Endothelial cell of hepatic sinusoid (primary cell): ENCODE measurements at regions not wholly inside any gene's neighbourhood (a gene's known extent, or its start where the extent isn't known, plus 50 kb on each side); places are given as distances from the start of the nearest gene placed in this dataset.
"Not testable (repeated sequence)": the region's sequence is repeated elsewhere in the genome, so short reads cannot be mapped to it uniquely, and the experiment has no call there.

Experiments used
- in situ Hi-C: cut with HindIII; loops from 2 replicates; pipeline ENCODE4 v1.10.0; 2017; ENCODE audit warnings: low sequenced_read_pairs

- in situ Hi-C loops = no loop called here
These were observed 77.0 kb upstream of the CYP1B1 start for GRCh38 chr2:38152913-38153312.

DNA sequence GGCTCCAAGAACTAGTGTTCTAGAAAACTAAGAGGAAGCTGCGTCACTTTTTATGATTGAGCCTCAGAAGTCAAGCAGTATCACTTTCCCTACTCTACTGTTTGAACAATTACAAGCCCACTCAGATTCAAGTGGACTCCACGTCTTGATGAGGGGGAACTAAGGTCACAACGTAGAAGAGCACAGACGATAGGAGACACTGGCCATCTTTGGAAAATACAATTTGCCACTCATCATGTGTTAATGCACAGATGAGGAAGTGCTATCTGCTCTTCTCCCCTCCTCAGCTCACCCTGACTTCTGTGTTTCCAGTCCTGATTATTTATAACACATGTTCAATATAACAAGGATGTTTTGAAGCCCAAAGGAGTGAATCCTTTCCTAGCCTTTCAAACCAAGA is 76.1 kb upstream of the CYP1B1 start:
- in situ Hi-C loops = no loop called here

- in situ Hi-C loops = no loop called here
These were observed 73.6 kb upstream of the CYP1B1 start for GRCh38 chr2:38149531-38149930.

DNA sequence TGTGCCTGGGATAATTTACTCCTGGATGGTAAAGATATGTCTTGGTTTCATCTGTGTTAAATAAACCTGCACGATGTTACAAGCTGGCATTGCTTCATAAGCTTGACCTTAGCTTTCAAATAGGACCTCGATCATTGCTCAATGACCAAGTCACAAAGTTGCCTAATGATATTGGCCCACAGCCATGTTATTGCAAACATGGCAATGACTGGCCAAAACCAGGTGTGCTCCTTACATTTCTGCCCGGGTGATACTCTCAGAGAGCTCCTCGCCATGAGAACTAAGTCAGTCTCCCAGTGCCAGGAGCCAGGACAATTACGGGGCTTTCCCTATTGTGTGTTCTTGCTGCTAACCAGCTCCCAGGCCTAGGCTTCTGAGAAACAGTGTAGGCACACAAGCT is 72.5 kb upstream of the CYP1B1 start:
- in situ Hi-C loops = no loop called here

DNA sequence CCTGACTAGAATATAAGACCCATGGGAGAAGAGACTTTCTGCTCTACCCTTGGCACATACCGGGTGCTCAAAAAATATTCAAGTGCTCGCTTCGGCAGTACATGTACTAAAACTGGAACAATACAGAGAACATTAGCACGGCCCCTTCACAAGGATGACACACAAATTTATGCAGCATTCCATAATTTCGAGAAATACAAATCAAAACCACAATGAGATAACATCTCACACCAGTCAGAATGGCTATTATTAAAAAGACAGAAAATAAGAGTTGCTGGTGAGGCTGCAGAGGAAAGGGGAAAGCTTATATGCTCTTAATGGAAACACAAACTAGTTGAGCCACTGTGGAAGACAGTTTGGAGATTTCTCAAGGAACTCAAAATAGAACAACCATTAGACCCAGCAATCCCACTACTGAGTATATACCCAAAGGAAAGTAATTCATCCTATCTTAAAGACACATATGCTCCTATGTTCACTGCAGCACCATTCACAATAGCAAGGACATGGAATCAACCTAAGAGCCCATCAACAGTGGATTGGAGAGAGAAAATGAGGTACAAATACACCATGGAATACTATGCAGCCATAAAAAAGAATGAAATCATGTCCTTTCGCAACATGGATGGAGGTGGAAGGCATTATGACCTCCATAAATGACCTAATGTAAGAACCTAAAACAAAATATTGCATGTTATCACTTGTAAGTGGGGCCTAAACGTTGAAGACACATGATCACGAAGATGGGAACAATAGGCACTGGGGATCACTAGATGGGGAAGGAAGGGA is 71.6 kb upstream of the CYP1B1 start:
- in situ Hi-C loops = no loop called here

GRCh38 chr2:38146907-38147307 is 71.0 kb upstream of the CYP1B1 start:
- in situ Hi-C loops = no loop called here

DNA sequence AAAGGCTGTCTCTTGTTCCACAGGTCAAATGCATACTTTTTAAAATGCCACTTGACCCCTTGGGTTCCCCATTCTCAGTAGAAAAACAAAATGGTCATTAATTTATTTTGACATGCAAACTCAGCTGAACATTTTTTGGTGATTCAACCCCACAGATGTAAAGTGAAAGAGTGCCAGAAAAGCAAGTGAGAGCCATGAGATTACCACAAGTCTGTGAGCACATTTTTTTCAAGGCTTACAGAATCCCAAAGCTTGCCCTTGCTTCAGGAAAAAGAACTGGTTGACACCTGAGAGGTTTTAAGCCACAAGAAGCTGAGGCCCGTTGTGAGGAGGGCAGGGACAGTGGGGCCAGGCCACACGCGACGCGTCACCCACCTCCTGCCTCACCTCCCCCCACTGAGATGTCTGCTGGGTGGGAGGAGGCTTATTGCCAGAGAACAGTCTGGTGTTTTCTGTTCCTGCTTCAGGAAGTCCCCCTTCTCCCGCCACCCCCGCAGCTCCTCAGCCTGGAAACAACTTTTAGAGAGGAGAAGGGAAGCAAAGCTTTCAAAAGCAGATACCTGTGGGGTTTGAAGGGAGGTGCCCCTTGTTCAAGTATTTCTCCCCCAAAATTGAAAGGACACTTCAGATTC is 70.4 kb upstream of the CYP1B1 start:
- in situ Hi-C loops = no loop called here

DNA sequence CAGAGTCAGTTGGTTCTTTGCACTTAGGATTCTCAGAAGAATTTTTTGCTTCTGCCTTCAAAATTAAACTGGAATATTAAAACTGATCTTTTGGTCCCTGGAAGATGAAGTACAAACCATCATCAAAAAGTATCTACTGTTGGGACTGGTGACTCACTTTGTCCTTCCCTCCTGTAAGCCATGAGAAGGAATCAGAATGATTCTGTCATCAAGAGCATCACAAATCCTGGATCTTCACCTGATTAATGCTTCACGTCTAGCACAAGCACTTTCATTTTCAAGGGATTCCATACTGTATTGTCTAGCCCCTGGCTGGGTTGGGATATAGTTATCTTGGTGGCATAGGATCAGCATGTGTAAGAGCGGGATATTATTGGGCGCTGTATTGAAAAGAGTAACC is 69.3 kb upstream of the CYP1B1 start:
- in situ Hi-C loops = no loop called here

DNA sequence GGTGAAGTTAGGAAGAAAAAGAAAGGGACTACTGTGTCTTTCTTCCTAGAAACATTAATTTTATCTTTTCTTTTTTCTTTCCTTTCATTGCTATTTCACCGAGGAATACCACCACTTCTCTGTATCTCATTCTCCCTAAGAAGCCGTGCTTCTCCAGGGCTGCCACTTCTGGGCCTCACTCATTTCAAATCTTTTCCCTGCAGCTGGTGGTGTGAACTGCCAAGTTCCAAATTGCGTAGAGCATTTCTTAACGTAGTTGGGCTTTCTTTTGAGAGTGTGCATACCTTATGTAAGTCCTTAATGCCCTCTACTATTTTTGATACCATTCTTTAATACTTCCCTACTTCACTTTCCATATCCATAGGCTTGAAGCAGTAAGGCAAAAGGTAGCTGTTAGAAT is 66.7 kb upstream of the CYP1B1 start:
- in situ Hi-C loops = no loop called here

DNA sequence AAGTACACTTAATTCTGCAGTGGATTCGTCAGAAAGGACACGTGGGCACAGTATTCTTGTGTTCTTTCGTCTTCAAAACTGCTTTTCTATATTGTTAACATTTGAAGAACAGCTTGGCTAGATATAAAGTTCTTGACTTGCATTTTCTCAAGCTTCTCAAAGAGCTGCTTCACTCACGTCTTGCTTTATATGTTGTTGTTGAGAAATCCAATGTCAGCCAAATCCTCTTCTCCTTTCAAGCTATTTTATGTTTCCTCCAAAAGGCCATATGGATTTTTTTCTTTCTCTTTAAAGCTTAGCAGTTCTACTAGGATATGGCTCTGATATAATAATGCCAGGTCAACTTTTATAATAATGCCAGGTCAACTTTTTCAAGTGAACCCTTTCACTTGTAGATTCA is 65.5 kb upstream of the CYP1B1 start:
- in situ Hi-C loops = no loop called here

- in situ Hi-C loops = no loop called here
These were observed 63.0 kb upstream of the CYP1B1 start for GRCh38 chr2:38138996-38139395.

DNA sequence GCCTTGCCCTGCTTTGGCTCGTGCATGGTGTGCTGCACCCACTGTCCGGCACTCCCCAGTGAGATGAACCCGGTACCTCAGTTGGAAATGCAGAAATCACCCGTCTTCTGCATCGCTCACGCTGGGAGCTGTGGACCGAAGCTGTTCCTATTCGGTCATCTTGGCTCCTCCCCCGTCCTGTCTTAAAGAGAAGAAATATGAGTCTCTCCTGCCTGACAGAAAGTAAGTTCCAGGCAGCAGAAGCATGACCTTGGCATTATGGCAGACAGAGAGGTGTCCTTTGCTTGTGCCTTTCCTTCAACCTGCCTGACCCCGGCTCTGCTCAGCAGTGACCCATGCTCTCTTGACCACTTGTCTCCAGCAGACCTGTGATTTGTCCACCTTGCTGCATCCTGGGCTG is 62.5 kb upstream of the CYP1B1 start:
- in situ Hi-C loops = no loop called here

DNA sequence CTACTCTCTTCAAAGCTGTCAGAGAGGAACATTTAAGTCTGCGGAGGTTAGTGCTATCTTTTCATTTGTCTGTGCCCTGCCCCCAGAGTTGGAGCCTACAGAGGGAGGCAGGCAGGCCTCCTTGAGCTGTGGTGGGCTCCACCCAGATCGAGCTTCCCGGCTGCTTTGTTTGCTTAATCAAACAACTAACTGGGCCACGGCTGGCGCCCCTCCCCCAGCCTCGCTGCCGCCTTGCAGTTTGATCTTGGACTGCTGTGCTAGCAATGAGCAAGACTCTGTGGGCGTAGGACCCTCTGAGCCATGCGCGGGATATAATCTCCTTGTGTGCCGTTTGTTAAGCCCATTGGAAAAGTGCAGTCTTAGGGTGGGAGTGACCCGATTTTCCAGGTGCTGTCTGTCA is 62.0 kb upstream of the CYP1B1 start:
- in situ Hi-C loops = not testable (repeated sequence)

DNA sequence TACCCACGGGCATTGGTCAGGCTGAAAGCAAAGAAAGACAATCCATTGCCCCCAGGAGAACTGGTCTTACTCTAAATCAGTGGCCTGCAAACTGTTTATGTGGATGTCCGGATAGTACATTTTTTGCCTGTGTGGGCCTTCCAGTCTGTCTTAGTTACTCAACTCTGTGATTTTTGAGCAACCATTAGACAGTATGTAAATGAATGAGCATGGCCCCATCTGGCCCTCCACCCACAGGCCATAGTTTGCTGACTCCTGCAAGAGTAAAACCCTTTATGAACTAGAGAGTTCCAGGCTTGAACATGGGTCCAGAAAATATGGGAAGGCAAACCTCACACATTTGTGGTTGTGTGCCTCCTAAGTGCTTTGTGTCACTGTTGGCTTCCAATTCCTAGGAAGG is 55.7 kb upstream of the CYP1B1 start:
- in situ Hi-C loops = no loop called here

DNA sequence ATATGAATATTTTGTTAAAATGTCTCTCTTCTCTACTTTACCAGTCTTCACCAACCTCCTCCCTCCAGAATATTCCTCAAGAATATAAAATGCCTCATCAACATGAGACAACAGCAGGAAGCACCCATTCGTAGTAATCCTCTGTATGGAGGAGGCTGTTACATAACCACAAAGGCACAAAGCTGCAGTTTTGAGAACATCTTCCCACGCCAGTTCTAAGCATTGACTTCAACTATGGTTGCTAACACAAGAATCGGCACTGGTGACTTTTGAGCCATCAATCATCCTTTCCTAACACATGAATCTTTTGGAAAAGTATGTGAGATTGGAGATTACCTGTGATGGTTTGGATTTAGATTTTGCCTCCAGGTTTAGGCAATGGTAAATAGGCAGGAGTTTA is 54.9 kb upstream of the CYP1B1 start:
- in situ Hi-C loops = no loop called here

- in situ Hi-C loops = no loop called here
These were observed 54.0 kb upstream of the CYP1B1 start for GRCh38 chr2:38129987-38130386.

GRCh38 chr2:38129481-38129880 is 53.5 kb upstream of the CYP1B1 start:
- in situ Hi-C loops = no loop called here

DNA sequence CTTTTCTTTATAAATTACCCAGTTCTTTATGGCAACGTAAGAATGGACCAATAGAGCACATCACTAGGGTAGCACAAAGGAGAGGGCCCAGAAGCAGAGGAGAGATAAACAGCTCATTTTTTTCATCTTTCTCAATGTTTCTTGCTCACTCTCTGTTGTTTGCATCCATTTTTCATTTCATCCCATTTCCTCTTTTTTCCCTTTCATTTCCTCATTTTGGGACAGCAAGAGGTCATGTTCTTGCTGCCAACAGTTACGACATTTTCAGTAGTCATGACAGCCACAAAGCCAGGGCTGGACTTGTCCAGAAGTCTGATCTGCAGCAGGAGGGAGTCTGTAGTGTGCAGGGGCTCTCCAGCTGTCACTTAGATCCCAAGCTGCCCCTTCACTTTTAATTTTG is 52.7 kb upstream of the CYP1B1 start:
- in situ Hi-C loops = no loop called here

GRCh38 chr2:38127277-38127676 is 51.3 kb upstream of the CYP1B1 start:
- in situ Hi-C loops = no loop called here

- in situ Hi-C loops = no loop called here
These were observed 49.9 kb upstream of the CYP1B1 start for GRCh38 chr2:38125842-38126241.
